A673 (cell line): ENCODE measurements at regions not wholly inside any gene's neighbourhood (a gene's known extent, or its start where the extent isn't known, plus 50 kb on each side); places are given as distances from the start of the nearest gene placed in this dataset.

Experiments used
- BruUV-seq: library from RNA; stranded (reverse); fragments of 400-500 nt; replicated peaks from 2 replicates; lab custom pipeline; 2021; lab: Mats Ljungman, UMichigan
- CTCF ChIA-PET: fragments of 300-600 bp; sonication (Branson Sonifier 250); formaldehyde crosslinking; loops from one replicate; lab custom pipeline; 2022; ENCODE audit warnings: antibody characterized with exemption; lab: Charles Lee
- POLR2A ChIA-PET: fragments of 300-600 bp; sonication (Branson Sonifier 250); formaldehyde crosslinking; loops from one replicate; lab custom pipeline; 2022; ENCODE audit warnings: antibody characterized with exemption; ENCODE audit not compliant: low non-redundant PET; lab: Charles Lee
- DNase-seq: peaks from one replicate; pipeline ENCODE4 v3.0.0-alpha.2; 2015; ENCODE audit warnings: low spot score
- H3K27ac ChIP-seq: fragments of 200-600 bp; sonication (generic); 2 replicates; pipeline ENCODE4 v1.5.1; 2016; ENCODE audit warnings: mixed run types, low read depth, mild to moderate bottlenecking, mixed read lengths, antibody characterized with exemption, low read length; ENCODE audit not compliant: poor library complexity, severe bottlenecking
- H3K27me3 ChIP-seq: fragments of 200-600 bp; sonication (generic); replicated peaks from 2 replicates; pipeline ENCODE4 v1.6.1; 2017; ENCODE audit warnings: mixed run types, low read depth, mild to moderate bottlenecking, mixed read lengths, antibody characterized with exemption, low read length; ENCODE audit not compliant: insufficient read depth, poor library complexity
- H3K36me3 ChIP-seq: fragments of 200-600 bp; sonication (generic); 2 replicates; pipeline ENCODE4 v1.6.1; 2016; ENCODE audit warnings: mixed run types, mild to moderate bottlenecking, mixed read lengths, antibody characterized with exemption, low read length; ENCODE audit not compliant: insufficient read depth, poor library complexity, severe bottlenecking
- H3K4me1 ChIP-seq: fragments of 200-600 bp; sonication (generic); 2 replicates; pipeline ENCODE4 v1.6.1; 2017; ENCODE audit warnings: mixed run types, mild to moderate bottlenecking, mixed read lengths, antibody characterized with exemption, low read length; ENCODE audit not compliant: insufficient read depth, poor library complexity, severe bottlenecking
- H3K4me3 ChIP-seq: fragments of 200-600 bp; sonication (generic); 2 replicates; pipeline ENCODE4 v1.5.1; 2016; ENCODE audit warnings: low read depth, mixed run types, mild to moderate bottlenecking, mixed read lengths, low read length; ENCODE audit not compliant: poor library complexity, severe bottlenecking
- H3K9me3 ChIP-seq: fragments of 200-600 bp; sonication (generic); 2 replicates; pipeline ENCODE4 v1.6.1; 2016; ENCODE audit warnings: mixed run types, low read depth, mild to moderate bottlenecking, mixed read lengths, antibody characterized with exemption, low read length; ENCODE audit not compliant: poor library complexity, severe bottlenecking
- CTCF ChIP-seq: fragments of 300-800, 200-600 bp; sonication (generic); conservative IDR thresholded peaks from 2 replicates; pipeline ENCODE4 v1.5.1; 2017; ENCODE audit warnings: low read depth, mild to moderate bottlenecking, antibody characterized with exemption, low read length, moderate library complexity, mixed read lengths
- EZH2 ChIP-seq: fragments of 200-600 bp; sonication (generic); IDR thresholded peaks from 2 replicates; pipeline ENCODE4 v1.6.1; 2017; ENCODE audit warnings: borderline replicate concordance, low read depth, mild to moderate bottlenecking, mixed read lengths, antibody characterized with exemption, low read length; ENCODE audit not compliant: poor library complexity, severe bottlenecking
- intact Hi-C: fragments of 100-400 bp; cut with micrococcal nuclease; formaldehyde crosslinking; loops from one replicate; pipeline ENCODE4 v1.10.0; 2022; ENCODE audit not compliant: unreplicated experiment

DNA sequence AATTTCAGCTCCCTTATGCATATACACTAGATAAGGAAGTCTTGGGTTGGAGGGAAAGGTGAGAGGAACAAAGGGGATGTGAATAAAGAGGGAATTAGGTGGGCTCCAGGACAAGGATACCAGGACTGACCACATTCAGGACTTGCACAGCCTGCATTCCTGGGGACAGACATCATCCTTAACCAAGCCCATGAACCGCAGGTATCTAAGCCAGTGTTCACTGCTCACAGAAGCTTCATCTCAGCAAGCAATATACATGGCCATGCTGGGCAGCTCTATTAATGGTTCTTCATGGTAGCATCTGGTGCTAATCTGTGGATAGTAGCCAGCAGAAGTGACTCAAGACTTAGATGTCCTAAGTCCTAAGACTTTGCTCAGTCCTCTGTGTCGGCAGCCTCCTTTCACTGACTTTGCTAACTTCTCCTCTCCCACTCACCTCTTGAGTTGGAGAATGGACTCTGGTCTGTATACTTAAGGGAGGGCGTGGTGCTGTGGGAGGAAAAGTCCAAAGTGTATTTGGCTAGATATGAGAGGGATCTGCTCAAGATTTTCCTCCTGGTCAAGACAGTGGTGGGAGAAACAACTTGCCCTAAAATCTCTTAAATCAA lies 136.1 kb downstream of the ASCL1 start:
- Histone ChIP-seq H3K27me3 (peaks cover 15% of the 10 kb centered on the region), H3K4me3 (no peak overlapping the region), H3K36me3 (no peaks in the 10 kb centered on the region), H3K4me1 (no peaks in the 10 kb centered on the region), H3K27ac (no peak overlapping the region), H3K9me3 (no peaks in the 10 kb centered on the region)
- ChIA-PET CTCF (no interaction called here), POLR2A (no interaction called here)
- TF ChIP-seq EZH2 (no peak), CTCF (no peak)
- intact Hi-C loops = no loop called here
- no peak for DNase-seq
- no TSS peak for BruUV-seq

- CTCF ChIA-PET = no interaction called here
- H3K9me3 ChIP-seq = no peaks in the 10 kb centered on the region
- peaks cover 8% of the 10 kb centered on the region for H3K27me3 ChIP-seq
- intact Hi-C loops = no loop called here
- TF ChIP-seq EZH2 (no peak), CTCF (no peak)
- H3K36me3 ChIP-seq = no peaks in the 10 kb centered on the region
- DNase-seq = no peak
- H3K4me3 ChIP-seq = no peak overlapping the region
- no TSS peak for BruUV-seq
- no peaks in the 10 kb centered on the region for H3K4me1 ChIP-seq
- H3K27ac ChIP-seq = no peak overlapping the region
- POLR2A ChIA-PET = no interaction called here
Measured at GRCh38 chr12:103097496-103097895, 140.0 kb downstream of the ASCL1 start.

DNA sequence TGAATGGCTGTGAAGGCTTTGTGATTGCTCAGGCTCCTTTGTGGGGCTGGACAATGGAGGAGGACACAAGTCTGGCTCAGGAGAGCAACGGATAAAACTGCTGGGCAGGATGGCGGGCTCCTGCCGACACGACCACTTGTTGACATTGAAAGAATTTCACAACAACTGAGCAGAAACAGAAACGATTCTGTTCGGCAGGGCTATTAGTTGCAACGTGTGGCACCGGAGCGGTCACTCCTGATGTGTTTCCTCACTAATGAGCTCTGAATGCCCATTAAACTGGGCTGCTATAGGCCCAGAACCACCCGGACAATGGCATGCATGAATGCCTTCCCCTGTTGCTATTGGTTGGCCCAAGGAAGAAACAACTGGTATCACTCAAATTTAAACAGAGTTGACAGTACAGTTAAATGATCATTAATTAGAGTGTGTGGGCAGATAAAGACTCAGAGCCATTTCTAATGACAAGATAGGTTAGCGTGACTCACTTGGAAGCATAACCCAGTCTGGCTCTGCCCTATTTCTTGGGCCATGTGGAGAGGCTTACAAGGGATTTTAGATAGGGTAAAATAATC lies 142.9 kb downstream of the ASCL1 start:
- Histone ChIP-seq H3K27ac (no peak overlapping the region), H3K9me3 (no peaks in the 10 kb centered on the region), H3K4me1 (no peaks in the 10 kb centered on the region), H3K27me3 (peaks cover 10% of the 10 kb centered on the region), H3K36me3 (no peaks in the 10 kb centered on the region), H3K4me3 (no peak overlapping the region)
- TF ChIP-seq CTCF (no peak), EZH2 (no peak)
- no TSS peak for BruUV-seq
- ChIA-PET CTCF (no interaction called here), POLR2A (no interaction called here)
- no peak for DNase-seq
- intact Hi-C loops = no loop called here
